ENCODE measurements at regions not wholly inside any gene's neighbourhood (a gene's known extent, or its start where the extent isn't known, plus 50 kb on each side); places are given as distances from the start of the nearest gene placed in this dataset.

DNA sequence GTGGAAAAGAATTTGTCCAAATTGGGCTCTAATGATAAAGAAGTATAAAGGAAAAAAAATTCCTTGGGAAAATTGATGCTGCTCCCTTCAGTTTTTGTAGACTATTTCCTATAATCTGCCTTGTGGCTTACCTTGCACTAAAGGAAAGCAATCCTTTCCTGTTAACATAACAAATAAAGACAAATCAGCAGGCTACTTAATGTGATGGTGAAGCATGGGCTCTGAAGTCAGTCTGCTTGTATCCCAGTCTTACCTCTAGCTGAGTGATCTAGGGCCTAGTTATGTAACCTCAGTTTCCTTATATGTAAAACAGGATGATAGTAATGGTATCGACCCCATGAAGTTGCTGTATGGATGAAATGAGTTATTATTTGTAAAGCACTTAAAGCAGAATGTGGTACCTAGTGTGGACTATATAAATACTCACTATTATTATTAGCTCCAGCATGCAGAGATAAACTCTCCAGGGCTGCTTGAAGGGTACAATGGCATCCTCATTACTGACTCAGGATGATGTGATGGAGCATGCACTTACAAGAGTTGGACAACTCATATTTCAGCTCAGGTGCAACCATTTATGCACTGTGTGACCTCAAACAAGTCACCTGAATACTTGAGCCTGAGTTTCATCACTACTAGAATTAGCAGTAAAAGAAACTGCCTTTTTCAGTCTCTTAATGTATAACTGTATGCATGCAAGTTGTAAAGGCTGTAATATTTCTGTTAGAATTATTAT is 156.1 kb downstream of the DKK1 start:
- no peak for DNase-seq (ENCODE audit: low read depth)
- no peak overlapping the region for H3K4me3 ChIP-seq (ENCODE audit: low read depth, low read length)
- TF ChIP-seq CTCF (IDR thresholded peaks at IDR 0.05; ENCODE audit: insufficient read depth, low read length): no peak

DNA sequence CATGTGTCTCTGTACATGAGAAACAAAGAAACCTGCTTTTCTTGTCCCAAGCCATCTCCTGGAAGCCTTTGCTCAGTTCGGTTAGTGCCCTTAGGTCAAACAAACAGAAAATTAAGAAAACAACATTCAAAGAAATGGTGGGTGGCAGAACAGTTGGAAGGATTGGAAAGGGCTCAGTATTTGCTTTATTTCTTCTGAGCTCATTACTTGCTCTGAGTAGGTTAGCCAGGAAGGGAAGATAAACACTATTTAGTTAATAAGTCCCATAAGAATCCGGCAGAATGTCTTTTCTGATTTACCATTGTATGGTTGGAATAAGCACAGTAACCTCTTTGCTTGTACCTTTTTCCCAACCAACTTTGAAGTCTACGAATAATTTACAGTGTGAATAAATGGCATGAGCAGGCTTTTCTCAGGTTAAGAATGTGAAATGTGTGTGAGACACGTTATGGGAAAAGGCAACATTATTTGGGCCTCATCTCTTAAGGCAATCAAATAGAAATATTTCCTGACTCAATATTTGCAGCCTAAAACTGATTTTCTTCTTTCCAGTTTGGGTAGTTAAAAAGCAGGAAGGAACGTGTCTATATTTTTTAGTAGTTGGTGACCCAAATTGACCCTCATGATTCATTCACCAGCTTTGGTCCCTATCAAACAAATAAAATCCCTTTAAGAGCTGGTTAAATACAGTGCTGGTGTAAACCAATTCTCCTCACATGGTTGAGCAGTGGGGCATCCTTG is 158.5 kb downstream of the DKK1 start:
- no peak for TF ChIP-seq CTCF (IDR thresholded peaks at IDR 0.05; ENCODE audit: insufficient read depth, low read length)
- no peak overlapping the region for H3K4me3 ChIP-seq (ENCODE audit: low read depth, low read length)
- DNase-seq (ENCODE audit: low read depth): no peak

DNA sequence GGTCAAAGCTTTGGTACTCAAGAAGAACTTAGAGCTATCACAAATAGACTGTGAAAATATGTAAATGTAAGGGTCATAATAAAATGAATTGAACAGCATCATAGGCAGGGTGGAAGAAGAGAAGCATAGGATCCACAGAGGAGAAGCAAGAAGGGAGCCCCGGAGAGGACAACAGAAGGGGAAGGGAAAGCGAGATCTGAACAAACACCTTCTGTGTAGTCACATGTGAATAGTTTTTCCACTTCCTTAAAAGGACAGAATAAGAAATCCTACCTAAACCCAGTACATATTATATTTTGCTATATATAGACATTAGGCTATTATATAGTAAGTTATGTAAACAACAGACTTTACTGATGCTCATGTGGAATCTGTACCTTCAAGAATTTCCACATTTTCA is 160.2 kb downstream of the DKK1 start:
- no peak for DNase-seq (ENCODE audit: low read depth)
- TF ChIP-seq CTCF (IDR thresholded peaks at IDR 0.05; ENCODE audit: insufficient read depth, low read length): no peak
- no peak overlapping the region for H3K4me3 ChIP-seq (ENCODE audit: low read depth, low read length)

GRCh38 chr10:52477305-52477704 is 163.2 kb downstream of the DKK1 start:
- DNase-seq (ENCODE audit: low read depth): no peak
- H3K4me3 ChIP-seq (ENCODE audit: low read depth, low read length): no peak overlapping the region
- no peak for TF ChIP-seq CTCF (IDR thresholded peaks at IDR 0.05; ENCODE audit: insufficient read depth, low read length)

DNA sequence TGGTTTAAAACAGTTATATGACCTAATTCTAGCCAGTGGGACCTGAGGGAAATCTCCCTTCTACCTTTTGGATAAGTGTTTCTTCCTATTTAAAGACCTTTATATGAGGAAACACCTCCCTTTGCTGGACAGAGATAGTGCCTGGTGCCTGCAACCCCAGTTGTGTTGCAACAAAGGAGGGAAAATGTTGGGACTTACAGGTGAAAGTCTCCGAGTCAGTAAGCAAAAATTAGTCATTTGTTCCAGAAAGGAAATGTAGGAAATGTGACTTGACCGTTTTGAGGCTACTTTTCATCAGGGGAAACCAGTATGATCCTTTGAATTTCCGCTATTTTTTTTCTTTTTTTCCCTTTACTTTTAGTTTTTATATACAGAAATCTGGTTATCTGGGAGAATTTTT is 165.5 kb downstream of the DKK1 start:
- H3K4me3 ChIP-seq (ENCODE audit: low read depth, low read length): no peak overlapping the region
- TF ChIP-seq CTCF (IDR thresholded peaks at IDR 0.05; ENCODE audit: insufficient read depth, low read length): no peak
- no peak for DNase-seq (ENCODE audit: low read depth)

GRCh38 chr10:52481986-52482555 is 168.0 kb downstream of the DKK1 start:
- TF ChIP-seq CTCF (IDR thresholded peaks at IDR 0.05; ENCODE audit: insufficient read depth, low read length): no peak
- no peak overlapping the region for H3K4me3 ChIP-seq (ENCODE audit: low read depth, low read length)
- DNase-seq (ENCODE audit: low read depth): no peak

Measured in fibroblast of the aortic adventitia (primary cell).